Fibroblast of lung (primary cell): ENCODE measurements at regions not wholly inside any gene's neighbourhood (a gene's known extent, or its start where the extent isn't known, plus 50 kb on each side); places are given as distances from the start of the nearest gene placed in this dataset.

ENCODE experiments used
- DNase-seq, 2 donors: peaks; one replicate each; pipeline versions ENCODE4 v3.0.0 to v3.0.0-alpha.2; 2010; ENCODE audit warnings: low read depth in 2 of 2
- H2AFZ ChIP-seq: 2 replicates; pipeline ENCODE4 v1.5.1; 2012; ENCODE audit warnings: low read length, control low read depth, inconsistent platforms
- H3K27ac ChIP-seq: 2 replicates; pipeline ENCODE4 v1.5.1; 2011; ENCODE audit warnings: low read length, control low read depth; ENCODE audit not compliant: insufficient read depth
- H3K27me3 ChIP-seq: 2 replicates; pipeline ENCODE4 v1.5.1; 2011; ENCODE audit warnings: mild to moderate bottlenecking, low read length; ENCODE audit not compliant: control insufficient read depth, insufficient read depth
- H3K36me3 ChIP-seq: 2 replicates; pipeline ENCODE4 v1.5.1; 2011; ENCODE audit warnings: low read length; ENCODE audit not compliant: control insufficient read depth, insufficient read depth
- H3K4me1 ChIP-seq: 2 replicates; pipeline ENCODE4 v1.5.1; 2011; ENCODE audit warnings: low read length; ENCODE audit not compliant: control insufficient read depth, insufficient read depth; ENCODE audit errors: extremely low read depth
- H3K4me2 ChIP-seq: 2 replicates; pipeline ENCODE4 v1.5.1; 2011; ENCODE audit warnings: low read length, control low read depth; ENCODE audit not compliant: insufficient read depth; ENCODE audit errors: extremely low read depth
- H3K4me3 ChIP-seq, 4 experiments: fragments of 200-600 bp in 1 of 4; sonication (generic) in 1 of 4; replicated peaks in 1 of 4; 2 replicates each; pipeline ENCODE4 v1.5.1; 2011 to 2016; ENCODE audit warnings: low read length in 4 of 4, low read depth in 3 of 4, mild to moderate bottlenecking in 3 of 4, control low read depth in 2 of 4, inconsistent platforms in 1 of 4, mixed read lengths in 1 of 4; ENCODE audit not compliant: insufficient read depth in 1 of 4; ENCODE audit errors: control extremely low read depth in 1 of 4
- H3K79me2 ChIP-seq: 2 replicates; pipeline ENCODE4 v1.5.1; 2012; ENCODE audit warnings: mild to moderate bottlenecking, low read length, inconsistent platforms; ENCODE audit not compliant: control insufficient read depth, insufficient read depth
- H3K9ac ChIP-seq: 2 replicates; pipeline ENCODE4 v1.5.1; 2011; ENCODE audit warnings: mild to moderate bottlenecking, low read length, control low read depth; ENCODE audit not compliant: insufficient read depth
- H3K9me3 ChIP-seq: 2 replicates; pipeline ENCODE4 v1.5.1; 2012; ENCODE audit warnings: low read depth, low read length; ENCODE audit not compliant: control insufficient read depth, insufficient read depth
- H4K20me1 ChIP-seq: 2 replicates; pipeline ENCODE4 v1.5.1; 2011; ENCODE audit warnings: low read length; ENCODE audit not compliant: control insufficient read depth, insufficient read depth; ENCODE audit errors: extremely low read depth
- CTCF ChIP-seq, 2 donors: IDR thresholded peaks in 1 of 2; conservative IDR thresholded peaks in 1 of 2; 1 replicate in 1 of 2; 2 replicates in 1 of 2; pipeline ENCODE4 v1.5.1; 2011 to 2012; ENCODE audit warnings: low read length in 2 of 2, control low read depth in 1 of 2, inconsistent platforms in 1 of 2, low read depth in 1 of 2, mild to moderate bottlenecking in 1 of 2
- EZH2 ChIP-seq: IDR thresholded peaks from 2 replicates; pipeline ENCODE4 v1.5.1; 2012; ENCODE audit warnings: low read length, control low read depth, mild to moderate bottlenecking; ENCODE audit errors: missing control alignments

GRCh38 chr22:26789951-26790350, 132.6 kb downstream of the MIAT start:
- H3K9ac ChIP-seq = no peak overlapping the region
- no peak for DNase-seq
- H3K4me3 ChIP-seq = no peak overlapping the region
- no peaks in the 10 kb centered on the region for H3K27me3 ChIP-seq
- H3K27ac ChIP-seq = no peak overlapping the region
- H4K20me1 ChIP-seq = no peaks in the 10 kb centered on the region
- H3K4me2 ChIP-seq = no peak overlapping the region
- no peaks in the 10 kb centered on the region for H3K36me3 ChIP-seq
- H3K4me1 ChIP-seq = no peaks in the 10 kb centered on the region
- H3K79me2 ChIP-seq = no peaks in the 10 kb centered on the region
- no peaks in the 10 kb centered on the region for H3K9me3 ChIP-seq
- no peak overlapping the region for H2AFZ ChIP-seq
- no peak for TF ChIP-seq CTCF (conservative IDR thresholded peaks at IDR 0.05 in 1 of 2, IDR thresholded peaks at IDR 0.05 in 1 of 2; ENCODE audit: low read depth in 1 of 2, low read length in 2 of 2)
- no peak for TF ChIP-seq EZH2

GRCh38 chr22:26792522-26792921, 135.1 kb downstream of the MIAT start:
- Histone ChIP-seq H3K4me1 (peaks cover 8% of the 10 kb centered on the region), H3K27me3 (no peaks in the 10 kb centered on the region), H3K79me2 (no peaks in the 10 kb centered on the region), H3K9me3 (no peaks in the 10 kb centered on the region), H3K4me3 (no peak overlapping the region), H4K20me1 (no peaks in the 10 kb centered on the region), H3K4me2 (no peak overlapping the region), H3K9ac (no peak overlapping the region), H3K36me3 (no peaks in the 10 kb centered on the region), H3K27ac (no peak overlapping the region), H2AFZ (no peak overlapping the region)
- DNase-seq = no peak
- TF ChIP-seq EZH2 (no peak), CTCF (conservative IDR thresholded peaks at IDR 0.05 in 1 of 2, IDR thresholded peaks at IDR 0.05 in 1 of 2; ENCODE audit: low read depth in 1 of 2, low read length in 2 of 2) (no peak)

GRCh38 chr22:26796785-26797184, 139.4 kb downstream of the MIAT start:
- DNase-seq = no peak
- H3K9me3 ChIP-seq = no peaks in the 10 kb centered on the region
- H3K4me3 ChIP-seq = no peak overlapping the region
- no peaks in the 10 kb centered on the region for H3K27me3 ChIP-seq
- no peak overlapping the region for H2AFZ ChIP-seq
- H3K27ac ChIP-seq = no peak overlapping the region
- H3K4me2 ChIP-seq = no peak overlapping the region
- H3K79me2 ChIP-seq = no peaks in the 10 kb centered on the region
- no peaks in the 10 kb centered on the region for H4K20me1 ChIP-seq
- H3K9ac ChIP-seq = no peak overlapping the region
- TF ChIP-seq EZH2 = no peak
- H3K4me1 ChIP-seq = peaks cover 11% of the 10 kb centered on the region
- no peaks in the 10 kb centered on the region for H3K36me3 ChIP-seq
